ENCODE measurements at regions not wholly inside any gene's neighbourhood (a gene's known extent, or its start where the extent isn't known, plus 50 kb on each side); places are given as distances from the start of the nearest gene placed in this dataset.

- no peak for DNase-seq
Measured at GRCh38 chr12:65602253-65602609, 222.1 kb upstream of the HMGA2 start.

DNA sequence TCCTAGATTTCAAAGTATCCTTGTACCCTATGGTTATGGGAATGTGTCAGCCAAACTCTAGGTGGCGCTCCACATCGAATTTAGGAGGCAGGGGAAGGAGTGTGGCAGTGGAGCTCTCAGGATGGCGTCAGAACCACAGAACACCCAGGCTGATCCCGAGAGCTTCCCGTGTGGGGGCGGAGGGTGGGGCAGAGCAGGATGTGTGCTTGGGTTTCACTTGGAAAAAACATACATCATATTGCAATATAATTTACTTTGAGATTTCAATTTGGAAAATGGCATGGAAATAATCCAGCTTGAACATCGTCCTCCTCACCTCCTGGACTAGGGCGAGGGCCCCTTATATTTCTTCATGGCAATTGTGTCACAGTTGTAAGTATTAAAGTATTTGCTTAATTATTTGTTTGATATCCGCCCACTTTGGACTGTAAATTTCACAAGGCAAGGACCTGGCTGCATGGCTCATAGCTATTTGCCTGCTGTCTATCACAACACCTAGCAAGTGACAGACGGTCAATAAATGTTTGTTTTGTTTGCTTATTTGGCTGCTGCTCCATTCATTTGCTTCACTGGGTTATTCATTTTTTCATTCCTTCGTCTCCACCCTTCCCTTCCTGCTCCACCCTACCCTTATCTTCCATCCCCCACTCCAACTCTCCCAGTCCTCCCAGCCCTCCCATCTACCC lies 221.5 kb upstream of the HMGA2 start:
- peak; percentile 7 for DNase-seq

DNA sequence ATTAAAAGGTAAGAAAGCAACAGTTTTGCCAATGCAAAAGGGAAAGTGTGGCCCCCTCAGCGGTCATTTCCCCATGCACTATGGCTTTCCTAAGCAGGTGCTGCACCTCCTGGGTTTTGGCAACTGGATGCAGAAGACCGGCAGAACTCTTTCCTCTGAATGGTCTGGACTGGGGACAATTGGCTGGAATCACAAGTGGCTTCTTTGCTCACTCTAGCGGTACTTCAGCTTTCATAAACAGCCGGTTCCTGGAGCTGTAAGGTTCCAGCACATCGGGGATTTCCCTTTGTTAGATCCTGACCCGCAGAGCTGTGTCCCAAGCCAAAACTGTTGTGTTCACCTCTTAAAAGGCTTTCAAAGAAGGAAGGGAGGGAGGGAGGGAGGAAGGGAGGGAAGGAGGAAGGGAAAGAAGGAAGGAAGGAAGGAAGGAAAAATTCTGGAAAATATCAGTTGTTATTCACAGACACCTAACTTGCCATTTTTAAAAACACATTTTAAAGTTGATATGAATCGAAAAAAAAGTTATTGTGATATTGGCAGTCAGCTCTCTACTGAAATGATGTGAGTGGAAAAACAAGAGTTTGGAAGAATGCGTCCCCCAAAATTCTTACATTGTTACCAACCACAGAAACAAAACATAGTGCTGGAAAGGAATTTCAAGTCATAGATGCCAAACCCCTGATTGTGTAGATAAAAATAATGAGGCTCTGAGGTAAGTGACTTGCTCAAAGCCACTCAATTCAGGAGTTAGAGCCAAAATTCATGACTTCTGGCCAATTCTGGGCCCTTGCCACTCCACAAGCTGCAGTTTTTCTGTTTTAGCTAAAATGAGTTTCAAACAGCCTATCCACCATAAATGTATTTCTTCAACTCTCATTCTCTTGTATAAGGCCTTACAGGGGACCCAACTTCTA lies 220.6 kb upstream of the HMGA2 start:
- DNase-seq: no peak

GRCh38 chr12:65605019-65605418 lies 219.3 kb upstream of the HMGA2 start:
- no peak for DNase-seq

GRCh38 chr12:65606008-65606766 lies 218.1 kb upstream of the HMGA2 start:
- no peak for DNase-seq

DNA sequence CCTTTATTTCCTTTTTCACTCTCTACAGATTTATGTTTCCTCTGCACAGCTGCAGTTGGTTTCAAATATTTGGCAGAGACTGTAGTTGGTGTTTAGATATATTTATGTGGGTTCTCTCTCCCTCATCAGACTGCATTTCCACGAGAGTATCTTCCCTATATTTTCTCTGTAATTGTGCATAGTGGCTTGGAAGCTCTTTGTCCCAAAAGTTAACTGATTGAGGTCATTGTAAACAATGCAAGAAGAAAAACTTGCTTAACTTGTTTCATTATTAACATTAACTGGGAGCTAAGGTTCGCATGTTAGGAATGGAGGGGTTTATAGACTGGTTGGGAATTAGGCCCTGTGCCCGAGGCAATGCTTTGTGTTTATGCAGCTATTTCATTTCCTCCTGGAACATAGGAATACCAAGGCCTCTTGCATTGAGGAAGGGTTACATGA lies 216.9 kb upstream of the HMGA2 start:
- DNase-seq: no peak

- no peak for DNase-seq
Measured at GRCh38 chr12:65608319-65608916, 215.9 kb upstream of the HMGA2 start.

DNA sequence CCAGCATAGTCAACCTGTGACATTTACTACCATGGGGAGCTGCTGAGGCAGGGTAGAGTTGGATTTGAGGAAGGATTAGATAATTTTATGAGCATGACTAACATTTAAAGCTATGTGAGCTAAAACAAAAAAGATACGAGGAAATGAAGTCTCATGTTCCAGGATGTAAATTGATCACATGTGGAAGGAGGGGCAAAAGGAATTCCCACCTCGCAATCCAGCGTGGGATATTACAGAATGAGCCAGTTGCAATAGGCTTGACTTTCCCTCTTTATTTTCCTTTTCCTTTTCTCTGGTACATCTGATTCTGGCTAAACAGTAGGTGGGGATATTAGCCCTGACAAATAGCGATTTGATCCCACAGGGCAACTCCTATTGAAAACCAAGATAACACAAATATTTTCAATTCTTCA lies 214.9 kb upstream of the HMGA2 start:
- no peak for DNase-seq

- no peak for DNase-seq
Measured at GRCh38 chr12:65611396-65611795, 212.9 kb upstream of the HMGA2 start.

DNA sequence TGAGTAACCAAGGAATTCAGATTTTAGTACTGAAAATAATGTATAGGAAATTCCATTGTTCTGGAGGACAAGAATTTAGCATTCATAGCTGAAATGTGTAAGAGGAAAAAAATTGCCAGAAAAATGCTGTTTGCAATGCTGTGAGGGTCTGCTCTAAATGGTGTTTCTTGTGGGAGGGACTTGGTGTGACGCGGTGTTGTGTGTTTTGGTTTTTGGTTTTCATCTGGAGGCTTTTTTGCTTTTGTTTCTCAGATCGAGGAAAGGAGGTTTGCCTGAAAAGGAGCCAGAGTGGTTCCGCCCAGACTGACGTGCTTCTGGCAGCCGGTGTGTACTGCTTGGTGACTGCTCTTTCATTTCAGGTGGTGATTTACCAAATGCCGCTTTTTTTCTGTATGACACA lies 211.8 kb upstream of the HMGA2 start:
- no peak for DNase-seq

DNA sequence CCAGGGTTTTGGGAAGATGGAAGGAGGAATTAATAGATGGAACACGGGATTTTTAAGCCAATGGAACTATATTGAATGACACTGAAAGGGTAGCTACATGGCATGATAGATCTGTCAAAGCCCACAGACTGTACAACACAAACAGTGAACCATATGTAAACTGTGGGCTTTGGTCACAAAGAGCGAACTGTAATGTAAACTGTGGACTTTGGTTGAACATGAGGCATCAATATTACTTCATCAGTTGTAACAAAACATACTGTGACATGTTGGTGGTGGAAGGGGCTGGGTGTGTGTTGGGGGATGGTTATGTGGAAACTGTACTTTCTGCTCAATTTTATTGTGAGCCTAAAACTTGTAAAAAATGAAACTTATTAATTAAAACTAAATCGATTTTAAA lies 210.6 kb upstream of the HMGA2 start:
- DNase-seq: no peak

DNA sequence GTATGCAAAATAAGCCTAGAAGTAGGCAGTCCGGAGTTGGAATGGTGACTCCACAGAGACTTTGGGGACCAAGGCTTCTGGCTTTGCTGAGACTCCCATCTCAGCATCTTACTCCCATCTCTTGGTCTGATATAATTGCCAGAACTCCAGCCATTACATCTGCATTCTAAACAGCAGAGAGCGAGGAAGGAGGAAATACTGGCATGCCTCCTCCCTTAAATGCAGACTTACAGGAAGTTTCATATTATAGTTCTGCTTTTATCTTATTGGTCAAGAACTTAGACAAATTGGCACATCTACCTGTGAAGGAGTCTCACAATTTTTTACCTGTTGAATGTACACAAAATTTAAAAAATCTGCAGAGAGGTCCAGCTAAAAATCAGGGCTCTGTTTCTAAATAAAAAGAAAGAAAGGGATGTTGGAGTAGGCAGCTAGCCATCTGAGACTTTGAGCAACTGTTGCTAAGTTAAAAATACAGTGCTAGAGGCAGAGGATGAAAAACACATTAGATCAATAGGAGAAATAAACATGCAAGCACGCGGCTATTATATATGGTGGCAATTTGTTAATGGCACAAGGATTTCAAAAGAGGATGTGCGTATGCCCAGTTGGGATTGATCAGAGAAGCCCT lies 209.9 kb upstream of the HMGA2 start:
- DNase-seq: no peak

DNA sequence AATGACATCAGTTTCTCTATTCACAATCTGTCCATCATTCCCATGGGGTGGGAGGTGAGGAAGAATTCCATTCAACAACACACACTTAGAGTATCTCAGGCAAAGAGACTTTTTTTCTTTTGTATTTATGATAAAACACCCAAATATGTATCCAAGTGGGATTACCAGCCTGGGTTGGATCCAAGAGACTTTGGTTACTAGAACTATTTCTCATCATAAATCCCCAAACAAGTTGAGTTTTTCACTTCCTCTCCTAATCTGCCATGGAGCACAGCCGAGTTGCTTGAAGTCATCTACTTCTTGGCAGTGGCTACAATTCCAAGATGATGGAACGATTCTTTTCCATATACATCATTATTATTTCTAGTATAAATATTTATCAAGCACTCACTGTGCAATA lies 209.2 kb upstream of the HMGA2 start:
- DNase-seq: no peak

DNA sequence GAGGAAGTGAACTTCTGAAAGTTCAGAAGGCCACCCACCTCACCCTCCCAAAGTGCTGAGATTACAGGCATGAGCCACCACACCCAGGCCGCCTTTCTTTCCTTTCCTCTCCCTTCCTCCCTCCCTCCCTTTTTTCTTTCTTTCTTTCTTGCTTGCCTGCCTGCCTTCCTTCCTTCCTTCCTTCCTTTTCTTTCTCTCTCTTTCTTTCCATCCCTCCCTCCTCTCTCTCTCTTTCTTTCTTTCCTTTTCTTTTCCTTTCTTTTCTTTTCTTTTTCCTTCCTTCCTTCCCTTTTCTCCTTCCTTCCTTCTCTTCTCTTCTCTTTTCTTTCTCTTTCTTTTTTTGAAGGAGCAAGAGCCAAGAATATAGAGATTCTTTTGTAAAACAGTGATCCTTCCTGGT lies 208.3 kb upstream of the HMGA2 start:
- DNase-seq: no peak

DNA sequence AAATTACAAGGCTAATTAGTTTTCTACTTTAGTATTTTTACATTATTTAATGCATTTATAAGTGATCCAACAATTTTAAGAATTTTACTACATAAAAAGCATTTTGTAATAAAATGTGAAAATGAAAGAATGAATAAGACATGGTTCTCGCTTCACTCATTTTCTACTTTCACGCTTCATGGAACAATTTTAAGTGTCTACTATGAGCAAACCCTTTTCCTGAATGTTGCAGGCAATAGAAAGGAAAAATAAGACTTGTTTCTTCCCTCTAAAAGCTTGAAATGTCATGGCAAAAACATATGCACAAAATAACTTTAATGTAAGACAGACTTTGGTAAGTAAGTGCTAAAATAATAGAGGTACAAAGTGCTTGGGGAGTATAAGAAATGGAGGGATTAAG lies 205.7 kb upstream of the HMGA2 start:
- no peak for DNase-seq

- no peak for DNase-seq
Measured at GRCh38 chr12:65619018-65619417, 205.3 kb upstream of the HMGA2 start.

DNA sequence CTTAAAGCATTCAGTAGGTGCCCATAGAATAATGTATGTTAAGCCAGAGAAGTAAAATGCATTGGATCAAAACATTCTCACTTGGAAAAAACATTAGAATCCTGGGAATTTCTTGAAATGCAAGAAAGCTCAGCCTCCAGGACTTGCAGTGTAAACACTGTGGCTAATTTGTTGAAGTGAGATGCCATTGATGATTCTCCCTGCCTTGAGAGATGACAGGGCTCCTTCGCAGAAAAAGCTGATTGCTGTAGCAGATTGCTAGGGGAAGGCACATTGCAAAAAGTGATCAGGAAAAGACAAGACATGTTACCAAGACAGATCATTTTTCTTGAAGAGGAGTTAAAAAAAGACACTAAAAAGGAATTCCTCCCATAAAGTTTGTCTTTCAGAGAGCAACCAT lies 204.2 kb upstream of the HMGA2 start:
- DNase-seq: no peak

- DNase-seq: no peak
Measured at GRCh38 chr12:65622056-65622455, 202.2 kb upstream of the HMGA2 start.

DNA sequence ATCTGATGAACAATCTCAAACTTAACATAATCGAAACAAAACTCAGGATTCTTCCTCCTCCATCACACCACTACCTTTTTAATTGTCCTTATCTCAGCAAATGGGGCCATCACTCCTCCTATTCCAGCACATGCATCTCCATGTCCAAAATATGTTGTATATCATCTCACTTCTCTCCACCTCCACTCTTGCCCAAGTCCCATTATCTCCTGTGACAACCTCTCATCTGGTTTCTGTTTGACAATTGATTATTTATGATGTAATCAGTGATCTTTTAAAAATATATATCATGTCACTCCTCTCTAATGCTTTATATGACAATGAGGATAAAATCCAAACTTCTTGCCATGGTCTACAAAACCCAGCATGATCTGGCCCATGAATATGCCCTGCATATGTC lies 200.8 kb upstream of the HMGA2 start:
- DNase-seq: no peak

DNA sequence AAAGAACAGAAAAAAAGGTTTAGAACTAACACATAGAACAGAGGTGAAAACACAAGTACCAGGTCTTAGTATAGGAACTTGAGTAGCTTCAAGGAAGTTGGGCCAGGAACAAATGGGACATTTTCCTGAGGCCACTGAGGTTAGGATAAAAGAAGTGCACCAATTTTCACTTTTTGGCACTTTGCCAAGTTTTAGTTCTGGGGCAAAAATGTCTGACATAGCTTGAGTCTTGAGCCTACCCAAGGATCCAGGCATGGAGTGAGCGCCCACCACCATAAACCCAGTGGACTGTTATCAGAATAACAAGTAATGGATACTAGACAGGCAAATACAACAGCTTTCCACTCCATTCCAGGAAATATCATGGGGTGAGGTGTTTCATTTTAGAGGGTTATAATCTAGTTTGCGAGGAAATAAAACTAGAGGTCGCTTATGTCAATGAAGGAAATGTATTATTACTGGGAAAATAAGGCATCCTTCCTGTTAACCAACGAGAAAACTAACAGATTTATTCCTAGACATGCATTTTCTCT lies 199.7 kb upstream of the HMGA2 start:
- no peak for DNase-seq

GRCh38 chr12:65628061-65628460 lies 196.2 kb upstream of the HMGA2 start:
- no peak for DNase-seq

GRCh38 chr12:65630555-65630954 lies 193.7 kb upstream of the HMGA2 start:
- no peak for DNase-seq
